ENCODE measurements at regions not wholly inside any gene's neighbourhood (a gene's known extent, or its start where the extent isn't known, plus 50 kb on each side); places are given as distances from the start of the nearest gene placed in this dataset.
"Not testable (repeated sequence)": the region's sequence is repeated elsewhere in the genome, so short reads cannot be mapped to it uniquely, and the experiment has no call there.

DNA sequence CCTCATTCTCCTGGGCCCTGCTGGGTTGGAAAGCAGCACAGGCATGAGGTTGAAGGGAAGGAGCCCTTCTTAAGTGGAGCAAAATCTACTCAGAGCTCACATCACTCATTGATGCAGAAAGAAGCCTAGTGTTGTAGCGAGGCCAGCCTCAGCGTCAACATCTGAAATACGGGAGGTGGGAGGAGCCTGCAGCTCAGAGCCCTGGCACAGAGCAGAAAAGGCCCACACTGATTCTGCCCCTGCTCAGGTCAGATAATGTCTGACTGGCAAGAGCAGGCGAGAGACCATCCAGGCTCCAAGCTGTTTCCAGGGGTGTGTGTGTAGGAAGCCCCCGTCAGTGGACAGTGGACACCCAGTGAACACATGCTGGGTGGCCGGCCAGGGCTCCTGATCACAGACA, 1541.6 kb downstream of the TSPY10 start:
- Mint-ChIP-seq H3K4me1 (ENCODE audit: low read depth, unreplicated experiment) (no peaks in the 10 kb centered on the region), H3K27ac (ENCODE audit: unreplicated experiment) (no peak overlapping the region), H3K4me3 (ENCODE audit: unreplicated experiment) (no peak overlapping the region), H3K9me3 (ENCODE audit: unreplicated experiment) (peaks cover 8% of the 10 kb centered on the region), H3K27me3 (ENCODE audit: unreplicated experiment) (peaks cover 3% of the 10 kb centered on the region), H3K36me3 (ENCODE audit: unreplicated experiment) (no peaks in the 10 kb centered on the region)
- no peak for DNase-seq
- TF ChIP-seq CTCF (IDR thresholded peaks at IDR 0.05; ENCODE audit: partially characterized antibody, unreplicated experiment) = no peak

DNA sequence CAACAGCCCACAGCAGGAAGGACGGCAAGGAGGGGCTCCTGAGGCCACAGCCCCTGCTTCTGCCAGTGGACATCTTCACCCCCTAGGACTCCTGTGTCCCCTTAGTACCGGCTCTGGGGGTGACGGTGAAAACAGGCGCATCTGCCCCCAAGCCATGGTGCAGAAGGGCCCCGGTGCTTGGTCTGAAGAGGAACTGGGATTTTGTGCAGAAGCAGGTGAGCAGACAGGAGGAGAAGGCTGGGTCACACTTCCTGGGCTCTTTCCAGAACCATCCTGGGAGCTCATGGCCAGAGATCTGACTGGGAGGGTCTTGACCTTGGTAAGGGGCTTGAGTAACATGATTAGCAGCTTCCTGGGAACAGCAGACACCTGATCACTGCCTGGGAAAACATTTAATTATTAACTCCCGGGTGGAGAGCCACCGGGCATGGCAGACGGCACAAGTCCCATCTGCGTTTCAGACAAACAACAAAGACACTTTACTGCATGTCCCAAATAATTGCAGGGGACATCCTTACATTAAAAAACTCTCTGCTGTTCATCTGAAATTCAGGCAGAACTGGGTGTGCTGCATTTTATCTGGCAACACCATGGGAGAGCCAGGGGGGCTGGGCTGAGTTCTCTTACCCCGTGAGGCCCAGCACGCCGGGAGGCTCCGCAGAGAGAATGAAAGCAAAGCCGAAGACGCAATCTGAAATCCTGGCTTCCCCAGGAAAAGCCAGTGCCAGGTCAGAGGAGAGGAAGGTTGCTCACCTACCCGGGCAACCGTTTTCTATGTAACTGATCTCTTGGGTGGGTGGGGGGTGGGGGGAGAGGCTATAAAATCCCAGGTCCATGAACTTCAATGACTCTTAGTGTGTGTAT, 1542.8 kb downstream of the TSPY10 start:
- Mint-ChIP-seq H3K4me3 (ENCODE audit: unreplicated experiment) (no peak overlapping the region), H3K36me3 (ENCODE audit: unreplicated experiment) (no peaks in the 10 kb centered on the region)

DNA sequence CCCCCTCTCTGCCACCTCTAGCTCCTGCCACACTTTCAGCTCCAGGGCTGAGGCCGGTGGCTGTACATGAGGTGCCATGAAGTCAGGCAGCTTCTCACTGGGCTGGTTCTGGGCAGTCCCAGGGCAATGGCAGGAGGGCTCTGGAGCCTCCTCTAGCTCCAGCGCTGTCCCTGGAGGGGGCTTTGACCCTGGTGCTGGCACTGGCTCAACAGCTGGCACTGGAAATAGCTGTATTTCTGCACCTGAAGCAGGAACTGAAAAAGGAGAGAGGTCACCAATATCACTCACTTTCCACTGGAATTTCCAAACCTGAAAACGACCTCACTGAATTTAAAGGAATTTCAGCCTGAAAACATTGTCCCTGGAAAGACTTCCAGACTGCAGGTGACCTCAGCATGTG, 1558.1 kb downstream of the TSPY10 start:
- not testable (repeated sequence) for H3K27me3 Mint-ChIP-seq (ENCODE audit: unreplicated experiment); H3K27ac Mint-ChIP-seq (ENCODE audit: unreplicated experiment); DNase-seq; H3K36me3 Mint-ChIP-seq (ENCODE audit: unreplicated experiment); H3K4me1 Mint-ChIP-seq (ENCODE audit: low read depth, unreplicated experiment); H3K9me3 Mint-ChIP-seq (ENCODE audit: unreplicated experiment); H3K4me3 Mint-ChIP-seq (ENCODE audit: unreplicated experiment)

More for the DNA sequence above, 1542.8 kb downstream of the TSPY10 start:
- Mint-ChIP-seq H3K27me3 (ENCODE audit: unreplicated experiment) (peaks cover 3% of the 10 kb centered on the region), H3K9me3 (ENCODE audit: unreplicated experiment) (peaks cover 8% of the 10 kb centered on the region), H3K27ac (ENCODE audit: unreplicated experiment) (no peak overlapping the region), H3K4me1 (ENCODE audit: low read depth, unreplicated experiment) (no peaks in the 10 kb centered on the region)
- DNase-seq = no peak
- TF ChIP-seq CTCF (IDR thresholded peaks at IDR 0.05; ENCODE audit: partially characterized antibody, unreplicated experiment) = no peak

- not testable (repeated sequence) for H3K4me3 Mint-ChIP-seq (ENCODE audit: unreplicated experiment); H3K27ac Mint-ChIP-seq (ENCODE audit: unreplicated experiment); H3K36me3 Mint-ChIP-seq (ENCODE audit: unreplicated experiment); H3K4me1 Mint-ChIP-seq (ENCODE audit: low read depth, unreplicated experiment); H3K27me3 Mint-ChIP-seq (ENCODE audit: unreplicated experiment); DNase-seq; H3K9me3 Mint-ChIP-seq (ENCODE audit: unreplicated experiment)
These were observed 1569.8 kb downstream of the TSPY10 start for GRCh38 chrY:11097498-11097897.

DNA sequence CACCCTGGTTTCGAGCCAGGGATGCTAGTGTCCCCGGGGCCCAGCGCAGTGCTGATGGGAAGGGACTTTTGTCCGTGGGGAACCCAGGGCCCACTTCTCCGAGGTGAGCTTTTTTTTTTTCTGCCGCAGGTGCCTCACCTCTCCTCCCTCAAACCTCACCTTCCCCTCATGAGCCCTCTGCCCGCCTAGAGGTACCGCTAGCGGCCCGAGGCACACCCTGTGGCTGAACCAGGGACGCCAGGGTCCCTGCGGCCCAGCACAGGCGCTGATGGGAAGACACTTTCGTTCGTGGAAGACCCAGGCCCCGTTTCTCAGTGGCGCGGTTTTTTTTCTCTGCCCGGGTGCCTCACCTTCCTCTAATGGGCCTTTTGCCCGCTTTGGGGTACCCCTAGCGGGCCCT, 1570.7 kb downstream of the TSPY10 start:
- H3K36me3 Mint-ChIP-seq (ENCODE audit: unreplicated experiment); DNase-seq; H3K4me3 Mint-ChIP-seq (ENCODE audit: unreplicated experiment); H3K4me1 Mint-ChIP-seq (ENCODE audit: low read depth, unreplicated experiment); H3K9me3 Mint-ChIP-seq (ENCODE audit: unreplicated experiment); H3K27me3 Mint-ChIP-seq (ENCODE audit: unreplicated experiment); H3K27ac Mint-ChIP-seq (ENCODE audit: unreplicated experiment): not testable (repeated sequence)

- Mint-ChIP-seq H3K4me1 (ENCODE audit: low read depth, unreplicated experiment) (no peaks in the 10 kb centered on the region), H3K27me3 (ENCODE audit: unreplicated experiment) (no peaks in the 10 kb centered on the region), H3K4me3 (ENCODE audit: unreplicated experiment) (no peak overlapping the region), H3K36me3 (ENCODE audit: unreplicated experiment) (no peaks in the 10 kb centered on the region), H3K9me3 (ENCODE audit: unreplicated experiment) (no peaks in the 10 kb centered on the region), H3K27ac (ENCODE audit: unreplicated experiment) (no peak overlapping the region)
- no peak for TF ChIP-seq CTCF (IDR thresholded peaks at IDR 0.05; ENCODE audit: partially characterized antibody, unreplicated experiment)
- DNase-seq = no peak
These were observed 1571.3 kb downstream of the TSPY10 start for GRCh38 chrY:11099004-11099403.

- H3K4me3 Mint-ChIP-seq (ENCODE audit: unreplicated experiment); H3K9me3 Mint-ChIP-seq (ENCODE audit: unreplicated experiment); DNase-seq; H3K27ac Mint-ChIP-seq (ENCODE audit: unreplicated experiment); H3K4me1 Mint-ChIP-seq (ENCODE audit: low read depth, unreplicated experiment); H3K27me3 Mint-ChIP-seq (ENCODE audit: unreplicated experiment); H3K36me3 Mint-ChIP-seq (ENCODE audit: unreplicated experiment): not testable (repeated sequence)
These were observed 1572.8 kb downstream of the TSPY10 start for GRCh38 chrY:11100472-11100871.

- not testable (repeated sequence) for H3K9me3 Mint-ChIP-seq (ENCODE audit: unreplicated experiment); H3K27me3 Mint-ChIP-seq (ENCODE audit: unreplicated experiment); H3K27ac Mint-ChIP-seq (ENCODE audit: unreplicated experiment); H3K36me3 Mint-ChIP-seq (ENCODE audit: unreplicated experiment); H3K4me3 Mint-ChIP-seq (ENCODE audit: unreplicated experiment); DNase-seq; H3K4me1 Mint-ChIP-seq (ENCODE audit: low read depth, unreplicated experiment)
These were observed 1575.3 kb downstream of the TSPY10 start for GRCh38 chrY:11102987-11103386.

- not testable (repeated sequence) for H3K9me3 Mint-ChIP-seq (ENCODE audit: unreplicated experiment); H3K27me3 Mint-ChIP-seq (ENCODE audit: unreplicated experiment); H3K4me3 Mint-ChIP-seq (ENCODE audit: unreplicated experiment); DNase-seq; H3K27ac Mint-ChIP-seq (ENCODE audit: unreplicated experiment); H3K4me1 Mint-ChIP-seq (ENCODE audit: low read depth, unreplicated experiment); H3K36me3 Mint-ChIP-seq (ENCODE audit: unreplicated experiment)
These were observed 1579.6 kb downstream of the TSPY10 start for GRCh38 chrY:11107127-11107918.
